Urothelium cell line (cell line): ENCODE measurements at regions not wholly inside any gene's neighbourhood (a gene's known extent, or its start where the extent isn't known, plus 50 kb on each side); places are given as distances from the start of the nearest gene placed in this dataset.
"Not testable (repeated sequence)": the region's sequence is repeated elsewhere in the genome, so short reads cannot be mapped to it uniquely, and the experiment has no call there.

Experiments used
- DNase-seq: peaks from one replicate; pipeline ENCODE4 v3.0.0; 2011; ENCODE audit warnings: low spot score, mixed read lengths
- FAIRE-seq: peaks from 2 replicates; lab custom pipeline; 2011; peaks lifted over from hg19 to GRCh38; lab: Jason Lieb, UNC

- FAIRE-seq (no peak), DNase-seq (no peak)
Measured at GRCh38 chr6:14877758-14878157, 368.1 kb upstream of the JARID2 start.

DNA sequence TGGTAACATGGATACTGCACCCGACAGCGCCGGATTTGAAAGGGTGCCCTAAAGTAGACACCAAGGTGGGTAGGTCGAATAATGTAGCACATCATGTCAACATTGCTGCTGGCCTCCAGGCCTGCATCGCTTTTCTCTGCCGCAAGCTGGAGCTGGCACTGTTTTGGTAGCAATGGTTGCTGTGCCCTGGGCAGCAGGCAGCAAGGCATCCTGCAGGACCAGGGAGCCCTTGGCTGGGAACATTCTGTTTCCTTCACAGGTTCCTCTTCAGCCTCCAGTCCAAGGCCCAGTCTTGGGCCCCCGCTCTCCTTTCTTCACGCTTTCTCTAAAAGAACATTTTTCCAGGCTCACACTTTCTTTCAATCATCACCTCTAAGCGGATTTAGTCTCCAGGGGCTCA is 365.8 kb upstream of the JARID2 start:
- DNase-seq, result no peak
- no peak for FAIRE-seq

DNA sequence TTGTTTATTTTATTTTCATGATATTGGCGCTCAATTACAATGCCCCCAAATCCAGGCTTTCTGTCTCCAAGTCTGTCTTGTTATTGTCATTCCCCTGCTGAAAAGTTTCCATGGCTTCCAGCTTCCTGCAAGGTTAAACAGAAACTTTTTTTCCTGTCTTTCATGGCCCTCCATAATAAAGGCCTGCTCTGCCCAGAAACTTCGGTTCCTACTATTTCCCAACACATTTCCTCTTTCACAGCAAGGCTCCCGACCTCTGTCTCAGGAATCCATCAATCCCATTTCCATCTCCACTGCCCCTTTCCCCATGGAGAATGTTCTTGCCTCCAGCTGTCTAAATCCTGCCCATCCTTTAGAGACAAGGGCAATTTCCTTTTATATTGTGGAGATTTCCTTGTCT is 365.2 kb upstream of the JARID2 start:
- FAIRE-seq (no peak), DNase-seq (no peak)

- DNase-seq (no peak), FAIRE-seq (no peak)
Measured at GRCh38 chr6:14881398-14881797, 364.5 kb upstream of the JARID2 start.

- DNase-seq (no peak), FAIRE-seq (no peak)
Measured at GRCh38 chr6:14882394-14883026, 363.4 kb upstream of the JARID2 start.

DNA sequence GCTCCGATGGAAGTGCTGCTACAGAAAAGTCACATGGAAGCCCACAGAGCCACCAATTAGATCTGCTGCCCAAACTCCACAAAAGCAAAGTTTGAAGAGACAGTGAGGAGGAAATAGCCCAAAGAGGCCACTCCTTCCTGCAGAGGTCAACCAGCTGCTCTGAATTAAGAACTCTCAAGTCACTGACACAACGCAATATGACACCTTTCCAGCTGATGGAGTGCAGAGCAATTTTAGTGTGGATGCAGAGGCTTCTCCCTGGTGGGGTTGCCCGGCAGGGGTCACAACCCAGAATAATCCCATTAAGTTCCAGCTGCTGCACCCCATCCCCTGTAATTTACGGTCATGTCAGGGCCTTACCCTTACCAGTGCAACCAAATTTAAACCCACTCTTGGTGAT is 361.9 kb upstream of the JARID2 start:
- DNase-seq, result no peak
- FAIRE-seq, result no peak

DNA sequence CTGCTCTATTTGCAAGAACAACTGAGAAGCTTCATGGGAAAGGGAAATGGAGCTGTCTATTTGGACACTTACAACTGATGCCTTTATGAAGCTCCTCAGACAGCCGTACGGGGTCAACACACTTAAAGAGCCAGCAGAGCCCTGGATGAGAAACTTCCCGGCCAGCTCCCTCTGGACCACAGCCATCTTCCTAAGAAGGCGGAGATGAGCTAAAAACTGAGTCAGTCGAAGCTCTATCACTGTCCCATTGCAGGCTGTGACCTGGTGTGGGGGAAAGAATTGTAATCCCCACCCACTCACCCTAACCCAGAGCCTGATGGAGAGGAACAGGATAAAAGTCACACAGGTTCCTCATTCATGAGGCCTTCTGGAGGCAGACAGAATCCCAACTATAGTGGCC is 360.4 kb upstream of the JARID2 start:
- FAIRE-seq (no peak), DNase-seq (no peak)

DNA sequence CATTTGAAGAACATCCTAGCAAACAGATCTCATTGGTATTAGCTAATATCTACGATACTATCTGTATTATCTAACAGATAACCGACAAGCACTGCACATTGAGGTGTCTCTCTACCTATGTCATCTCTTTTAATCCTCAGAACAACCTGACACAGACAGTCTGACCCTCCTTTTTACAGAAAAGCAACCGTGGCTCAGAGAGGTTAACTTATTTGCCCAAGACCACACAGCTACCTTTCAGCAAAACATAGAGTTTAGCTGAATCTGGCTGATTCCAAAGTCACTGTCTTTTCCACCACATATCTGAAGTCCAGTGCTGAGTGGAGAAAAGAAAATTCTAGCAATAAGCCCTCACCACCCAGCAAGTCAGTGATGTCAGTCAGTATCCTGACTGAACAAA is 358.7 kb upstream of the JARID2 start:
- no peak for DNase-seq
- FAIRE-seq, result no peak

DNA sequence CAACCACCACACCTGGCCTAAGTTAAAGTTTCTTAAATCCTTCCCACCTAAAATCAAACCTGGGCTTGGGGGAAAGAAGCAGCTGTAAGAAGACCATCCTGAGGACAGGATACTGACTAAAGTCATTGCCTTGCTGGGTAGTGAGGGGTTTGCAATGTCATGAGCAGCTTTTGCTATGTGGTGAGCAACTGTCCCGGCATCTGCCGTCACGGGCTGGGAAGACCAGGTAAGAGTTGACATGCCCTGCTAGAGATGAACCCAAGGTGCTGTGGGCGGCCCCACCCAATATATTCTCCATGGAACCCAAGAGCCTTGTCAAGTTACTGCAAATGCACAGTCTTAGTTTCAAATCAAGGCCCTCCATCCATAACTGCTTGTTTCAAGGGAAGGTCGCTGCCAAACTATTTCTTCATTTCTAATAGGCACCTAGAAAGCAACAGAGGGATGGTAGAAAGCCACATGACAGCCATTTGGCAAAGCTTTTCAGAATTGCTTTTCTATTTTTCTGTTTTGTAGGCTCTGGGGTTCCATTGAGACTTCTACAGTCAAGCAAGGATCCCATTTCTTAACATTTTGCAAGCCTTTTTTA is 357.8 kb upstream of the JARID2 start:
- FAIRE-seq, result no peak
- DNase-seq, result no peak

- FAIRE-seq, result no peak
Measured at GRCh38 chr6:14888575-14889000, 357.3 kb upstream of the JARID2 start.

DNA sequence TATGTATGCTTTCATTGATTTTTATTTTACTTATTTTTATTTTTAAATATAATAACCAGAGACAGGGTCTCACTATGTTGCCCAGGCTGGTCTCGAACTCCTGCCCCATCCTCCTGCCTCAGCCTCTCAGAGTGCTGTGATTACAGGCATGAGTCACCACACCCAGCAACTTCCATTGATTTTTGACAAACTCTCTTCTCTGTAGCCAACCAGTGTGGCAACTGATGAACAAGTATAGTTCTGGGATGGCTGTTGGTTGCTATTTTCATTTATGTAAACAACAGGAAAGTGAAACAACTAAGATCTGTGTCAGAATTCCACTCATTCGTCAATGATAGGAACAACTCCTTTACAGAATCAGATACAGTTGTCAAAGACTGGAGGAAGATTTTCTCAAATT is 356.7 kb upstream of the JARID2 start:
- no peak for DNase-seq
- FAIRE-seq, result no peak

More at GRCh38 chr6:14888575-14889000, 357.3 kb upstream of the JARID2 start:
- DNase-seq, result no peak

- no peak for DNase-seq
- FAIRE-seq, result no peak
Measured at GRCh38 chr6:14889611-14890593, 356.0 kb upstream of the JARID2 start.

DNA sequence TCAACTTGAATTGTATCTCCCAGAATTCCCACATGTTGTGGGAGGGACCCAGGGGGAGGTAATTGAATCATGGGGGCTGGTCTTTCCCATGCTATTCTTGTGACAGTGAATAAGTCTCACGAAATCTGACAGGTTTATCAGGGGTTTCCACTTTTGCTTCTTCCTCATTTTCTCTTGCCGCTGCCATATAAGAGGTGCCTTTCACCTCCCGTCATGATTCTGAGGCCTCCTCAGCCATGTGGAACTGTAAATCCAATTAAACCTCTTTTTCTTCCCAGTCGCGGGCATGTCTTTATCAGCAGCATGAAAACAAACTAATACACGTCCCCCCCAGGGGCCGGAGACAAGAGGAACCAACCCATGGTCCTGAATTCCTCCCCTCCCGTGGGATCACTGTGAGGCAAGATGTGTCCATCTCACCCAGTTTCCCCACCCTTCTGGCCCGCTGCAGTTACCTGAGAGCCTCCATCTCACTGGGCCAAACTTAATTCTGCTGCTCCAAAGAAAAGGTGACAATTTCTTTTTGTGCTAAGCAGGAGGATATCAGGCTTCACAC is 354.0 kb upstream of the JARID2 start:
- not testable (repeated sequence) for FAIRE-seq

GRCh38 chr6:14894105-14894504 is 351.8 kb upstream of the JARID2 start:
- FAIRE-seq (no peak), DNase-seq (no peak)

More for the DNA sequence above, 354.0 kb upstream of the JARID2 start:
- not testable (repeated sequence) for DNase-seq

- FAIRE-seq (no peak), DNase-seq (no peak)
Measured at GRCh38 chr6:14896475-14896874, 349.4 kb upstream of the JARID2 start.

DNA sequence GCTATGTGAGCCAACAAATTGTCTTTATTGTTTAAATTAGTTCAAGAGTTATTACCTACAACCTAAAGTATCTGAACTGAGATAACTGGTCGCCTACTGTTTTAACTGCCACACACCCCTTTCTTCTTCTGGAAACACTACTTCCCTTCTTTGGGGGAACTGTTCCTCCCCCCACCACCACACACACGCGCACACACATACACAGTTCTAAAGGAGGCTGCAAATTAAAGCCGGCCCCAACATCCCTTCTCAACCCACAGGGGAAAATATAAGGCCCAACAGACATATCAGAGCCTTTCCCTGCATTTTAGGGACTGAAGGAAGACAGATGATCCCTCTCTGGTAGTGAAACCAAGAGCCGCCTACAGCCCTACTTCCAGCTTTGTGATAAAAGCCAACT is 348.0 kb upstream of the JARID2 start:
- DNase-seq, result no peak
- FAIRE-seq, result no peak

DNA sequence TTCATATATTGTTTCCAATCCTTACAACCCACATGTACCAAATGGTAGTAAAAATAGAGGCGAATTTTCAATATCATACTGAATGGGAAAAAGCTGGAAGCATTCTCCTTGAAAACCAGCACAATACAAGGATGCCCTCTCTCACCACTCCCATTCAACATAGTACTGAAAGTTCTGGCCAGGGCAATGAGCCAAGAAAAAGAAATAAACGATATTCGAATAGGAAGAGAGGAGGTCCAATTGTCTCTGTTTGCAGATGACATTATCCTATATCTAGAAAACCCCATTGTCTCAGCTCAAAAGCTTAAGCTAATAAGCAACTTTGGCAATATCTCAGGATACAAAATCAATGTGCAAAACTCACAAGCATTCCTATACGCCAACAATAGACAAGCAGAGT is 346.4 kb upstream of the JARID2 start:
- FAIRE-seq, DNase-seq: not testable (repeated sequence)

GRCh38 chr6:14900919-14901318 is 344.9 kb upstream of the JARID2 start:
- no peak for FAIRE-seq
- DNase-seq, result no peak

GRCh38 chr6:14903176-14904038 is 342.5 kb upstream of the JARID2 start:
- DNase-seq, result no peak
- no peak for FAIRE-seq

- DNase-seq (no peak), FAIRE-seq (no peak)
Measured at GRCh38 chr6:14905201-14905600, 340.7 kb upstream of the JARID2 start.
